Activated CD4-positive, alpha-beta T cell treated with anti-CD3 and anti-CD28 coated beads, Interleukin-2, amount 50 U/mL, for 24 hours (primary cell): ENCODE measurements at regions not wholly inside any gene's neighbourhood (a gene's known extent, or its start where the extent isn't known, plus 50 kb on each side); places are given as distances from the start of the nearest gene placed in this dataset.

Experiments used
- DNase-seq, 2 donors: peaks; one replicate each; pipeline ENCODE4 v3.0.0-alpha.2; 2020; ENCODE audit warnings: low read depth in 1 of 2, low spot score in 1 of 2

- no peak for DNase-seq
These were observed 84.9 kb downstream of the MID1IP1 start for GRCh38 chrX:38886112-38886511.

- no peak for DNase-seq
These were observed 86.0 kb downstream of the MID1IP1 start for GRCh38 chrX:38887222-38887621.

GRCh38 chrX:38890326-38890725, 89.1 kb downstream of the MID1IP1 start:
- DNase-seq: no peak

GRCh38 chrX:38890963-38891362, 89.7 kb downstream of the MID1IP1 start:
- DNase-seq: no peak

- DNase-seq: no peak
These were observed 90.6 kb downstream of the MID1IP1 start for GRCh38 chrX:38891641-38892413.

GRCh38 chrX:38893441-38893840, 92.2 kb downstream of the MID1IP1 start:
- DNase-seq: no peak

GRCh38 chrX:38895775-38896174, 94.5 kb downstream of the MID1IP1 start:
- no peak for DNase-seq

GRCh38 chrX:38896724-38897298, 95.6 kb downstream of the MID1IP1 start:
- DNase-seq: no peak

GRCh38 chrX:38898261-38898660, 97.0 kb downstream of the MID1IP1 start:
- DNase-seq: no peak

- DNase-seq: no peak
These were observed 98.4 kb downstream of the MID1IP1 start for GRCh38 chrX:38899650-38900049.

- no peak for DNase-seq
These were observed 99.5 kb downstream of the MID1IP1 start for GRCh38 chrX:38900719-38901118.

GRCh38 chrX:38902972-38903492, 101.8 kb downstream of the MID1IP1 start:
- DNase-seq: no peak

GRCh38 chrX:38916801-38917200, 115.5 kb downstream of the MID1IP1 start:
- no peak for DNase-seq

GRCh38 chrX:38917954-38918353, 116.7 kb downstream of the MID1IP1 start:
- DNase-seq: no peak

- DNase-seq: no peak
These were observed 117.9 kb downstream of the MID1IP1 start for GRCh38 chrX:38919202-38919601.

- no peak for DNase-seq
These were observed 118.7 kb downstream of the MID1IP1 start for GRCh38 chrX:38919853-38920528.

- no peak for DNase-seq
These were observed 122.3 kb downstream of the MID1IP1 start for GRCh38 chrX:38923451-38923969.

- no peak for DNase-seq
These were observed 126.3 kb downstream of the MID1IP1 start for GRCh38 chrX:38927592-38927991.

GRCh38 chrX:38929966-38930421, 128.7 kb downstream of the MID1IP1 start:
- DNase-seq: no peak

GRCh38 chrX:38930474-38930873, 129.2 kb downstream of the MID1IP1 start:
- no peak for DNase-seq

- no peak for DNase-seq
These were observed 134.3 kb downstream of the MID1IP1 start for GRCh38 chrX:38935561-38935960.

GRCh38 chrX:38937400-38937799, 136.1 kb downstream of the MID1IP1 start:
- no peak for DNase-seq
